SH-SY5Y (cell line): ENCODE measurements at regions not wholly inside any gene's neighbourhood (a gene's known extent, or its start where the extent isn't known, plus 50 kb on each side); places are given as distances from the start of the nearest gene placed in this dataset.

Experiments
- GATA2 ChIP-seq: IDR thresholded peaks from 2 replicates; pipeline ENCODE4 v1.6.1; 2011; ENCODE audit warnings: mild to moderate bottlenecking, low read depth, low read length
- GATA3 ChIP-seq: IDR thresholded peaks from 2 replicates; pipeline ENCODE4 v1.6.1; 2011; ENCODE audit warnings: low read depth, mild to moderate bottlenecking, low read length, moderate library complexity

DNA sequence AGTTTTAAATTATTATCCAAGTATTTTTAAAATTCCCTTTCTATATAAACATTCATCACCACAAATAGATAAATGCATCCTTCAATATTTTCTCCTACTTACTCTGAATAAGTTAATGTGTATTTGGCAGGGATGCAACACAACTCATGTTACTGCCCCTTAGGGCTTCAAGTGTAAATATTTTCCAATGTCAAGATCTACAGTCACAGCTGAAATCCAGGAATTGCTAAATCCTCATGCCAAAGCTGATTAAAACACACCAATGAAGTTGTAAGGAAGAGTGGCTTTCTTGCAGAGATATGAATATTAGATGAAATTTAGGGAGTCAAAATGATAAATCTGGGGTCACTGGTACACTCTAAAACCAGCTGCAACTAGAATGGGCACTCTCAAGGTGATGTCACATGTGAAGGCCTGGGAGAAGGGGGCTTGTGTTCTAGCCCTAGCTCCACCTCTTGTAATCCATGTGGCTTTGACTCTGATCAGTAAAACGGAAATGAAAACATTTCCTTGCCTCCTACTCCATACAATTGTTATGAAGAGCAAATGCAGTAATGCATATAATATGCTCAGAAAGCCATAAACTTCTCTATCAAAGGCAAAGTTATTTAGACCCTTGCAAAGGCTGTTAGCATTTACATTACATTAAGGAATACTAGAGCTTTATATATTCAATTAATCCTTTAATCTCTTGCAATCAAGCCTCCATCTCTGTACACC lies 228.1 kb upstream of the NFE2L3 start:
- TF ChIP-seq GATA2 (no peak), GATA3 (no peak)
